ENCODE measurements at regions not wholly inside any gene's neighbourhood (a gene's known extent, or its start where the extent isn't known, plus 50 kb on each side); places are given as distances from the start of the nearest gene placed in this dataset.

DNA sequence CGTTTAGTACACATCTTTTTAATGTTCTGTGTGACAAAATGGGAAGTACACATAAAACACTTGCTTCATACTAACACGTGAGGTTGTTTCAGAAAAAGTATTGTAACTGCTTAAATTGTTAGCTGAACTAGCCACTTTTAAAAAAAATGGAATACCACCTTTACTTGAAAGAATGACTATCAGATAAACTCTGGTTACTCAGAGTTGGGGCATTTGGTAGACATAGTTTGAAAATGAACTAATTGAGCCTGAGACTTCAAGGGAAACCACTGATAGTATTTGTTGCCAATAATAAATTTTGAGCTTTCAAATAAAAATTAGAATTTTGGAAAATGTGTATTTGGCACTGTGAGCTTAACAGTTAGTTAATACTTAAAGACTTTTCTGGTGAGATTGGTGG lies 103.0 kb upstream of the FBXO11 start:
- TF ChIP-seq, protein P1, sequence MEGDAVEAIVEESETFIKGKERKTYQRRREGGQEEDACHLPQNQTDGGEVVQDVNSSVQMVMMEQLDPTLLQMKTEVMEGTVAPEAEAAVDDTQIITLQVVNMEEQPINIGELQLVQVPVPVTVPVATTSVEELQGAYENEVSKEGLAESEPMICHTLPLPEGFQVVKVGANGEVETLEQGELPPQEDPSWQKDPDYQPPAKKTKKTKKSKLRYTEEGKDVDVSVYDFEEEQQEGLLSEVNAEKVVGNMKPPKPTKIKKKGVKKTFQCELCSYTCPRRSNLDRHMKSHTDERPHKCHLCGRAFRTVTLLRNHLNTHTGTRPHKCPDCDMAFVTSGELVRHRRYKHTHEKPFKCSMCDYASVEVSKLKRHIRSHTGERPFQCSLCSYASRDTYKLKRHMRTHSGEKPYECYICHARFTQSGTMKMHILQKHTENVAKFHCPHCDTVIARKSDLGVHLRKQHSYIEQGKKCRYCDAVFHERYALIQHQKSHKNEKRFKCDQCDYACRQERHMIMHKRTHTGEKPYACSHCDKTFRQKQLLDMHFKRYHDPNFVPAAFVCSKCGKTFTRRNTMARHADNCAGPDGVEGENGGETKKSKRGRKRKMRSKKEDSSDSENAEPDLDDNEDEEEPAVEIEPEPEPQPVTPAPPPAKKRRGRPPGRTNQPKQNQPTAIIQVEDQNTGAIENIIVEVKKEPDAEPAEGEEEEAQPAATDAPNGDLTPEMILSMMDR (optimal IDR thresholded peaks at IDR 0.05 in 1 of 3, IDR thresholded peaks at IDR 0.05 in 1 of 3, conservative IDR thresholded peaks at IDR 0.05 in 1 of 3; ENCODE audit: extremely low read depth in 1 of 3, insufficient read depth in 2 of 3, low read length in 3 of 3) = no peak
- no peak for TF ChIP-seq EZH2 (IDR thresholded peaks at IDR 0.05; ENCODE audit: low read length)
- Histone ChIP-seq H3K79me2 (ENCODE audit: control insufficient read depth, insufficient read depth, low read length) (no peaks in the 10 kb centered on the region), H4K20me1 (ENCODE audit: control insufficient read depth, extremely low read depth, insufficient read depth, low read length) (no peaks in the 10 kb centered on the region), H3K4me1 (ENCODE audit: control insufficient read depth, extremely low read depth, insufficient read depth, low read length) (no peaks in the 10 kb centered on the region), H3K4me3 (ENCODE audit: control insufficient read depth in 2 of 3, extremely low read depth in 1 of 3, insufficient read depth in 2 of 3, low read depth in 1 of 3, low read length in 3 of 3) (no peak overlapping the region), H3K9me3 (ENCODE audit: control insufficient read depth, low read depth, low read length) (no peaks in the 10 kb centered on the region), H3K9ac (ENCODE audit: control insufficient read depth, extremely low read depth, insufficient read depth, low read length) (no peak overlapping the region), H3K4me2 (ENCODE audit: control insufficient read depth, extremely low read depth, insufficient read depth, low read depth, low read length) (no peak overlapping the region), H3K36me3 (ENCODE audit: control insufficient read depth in 2 of 2, extremely low read depth in 1 of 2, insufficient read depth in 2 of 2, low read length in 2 of 2) (no peaks in the 10 kb centered on the region), H3K27me3 (ENCODE audit: control insufficient read depth, extremely low read depth, insufficient read depth, low read length) (peaks cover 4% of the 10 kb centered on the region), H2AFZ (ENCODE audit: control insufficient read depth, low read length) (no peak overlapping the region), H3K27ac (ENCODE audit: control insufficient read depth, insufficient read depth, low read length) (no peak overlapping the region), H3K9me1 (ENCODE audit: control insufficient read depth, extremely low read depth, insufficient read depth, low read length) (no peaks in the 10 kb centered on the region)
- DNase-seq (ENCODE audit: low read depth, low spot score) (no peak), FAIRE-seq (no peak)
- dilution Hi-C loops (cut with MboI; ENCODE audit: extremely low pct_ligation_motif_present, low sequenced_read_pairs) = no loop called here

DNA sequence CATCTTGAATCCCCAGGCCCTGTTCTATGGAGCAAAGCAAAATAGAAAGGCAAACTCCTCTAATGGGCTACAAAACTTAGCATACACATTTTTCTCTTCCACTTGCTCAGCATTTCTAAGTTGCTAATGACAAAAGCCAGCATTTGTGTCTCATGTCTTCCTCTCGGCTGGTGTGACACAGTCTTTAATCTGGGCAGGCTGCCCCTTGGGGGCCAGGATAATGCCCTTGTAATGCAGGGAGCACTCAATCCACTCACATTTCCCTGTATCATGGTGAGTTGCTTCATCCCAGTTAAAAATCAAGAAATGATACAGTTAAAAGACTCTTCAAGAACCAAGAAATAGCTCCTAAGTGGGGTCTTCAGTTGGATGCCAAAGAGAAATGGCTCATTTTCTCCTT lies 109.1 kb upstream of the FBXO11 start:
- H3K9me3 ChIP-seq (ENCODE audit: control insufficient read depth, low read depth, low read length) = no peaks in the 10 kb centered on the region
- dilution Hi-C loops (cut with MboI; ENCODE audit: extremely low pct_ligation_motif_present, low sequenced_read_pairs) = no loop called here
- DNase-seq (ENCODE audit: low read depth, low spot score) (no peak), FAIRE-seq (no peak)
- no peaks in the 10 kb centered on the region for H4K20me1 ChIP-seq (ENCODE audit: control insufficient read depth, extremely low read depth, insufficient read depth, low read length)
- no peaks in the 10 kb centered on the region for H3K9me1 ChIP-seq (ENCODE audit: control insufficient read depth, extremely low read depth, insufficient read depth, low read length)
- no peak overlapping the region for H3K9ac ChIP-seq (ENCODE audit: control insufficient read depth, extremely low read depth, insufficient read depth, low read length)
- no peak overlapping the region for H3K27ac ChIP-seq (ENCODE audit: control insufficient read depth, insufficient read depth, low read length)
- H3K79me2 ChIP-seq (ENCODE audit: control insufficient read depth, insufficient read depth, low read length) = no peaks in the 10 kb centered on the region
- H2AFZ ChIP-seq (ENCODE audit: control insufficient read depth, low read length) = no peak overlapping the region
- H3K4me2 ChIP-seq (ENCODE audit: control insufficient read depth, extremely low read depth, insufficient read depth, low read depth, low read length) = no peak overlapping the region
- H3K4me3 ChIP-seq (ENCODE audit: control insufficient read depth in 2 of 3, extremely low read depth in 1 of 3, insufficient read depth in 2 of 3, low read depth in 1 of 3, low read length in 3 of 3) = no peak overlapping the region
- H3K36me3 ChIP-seq (ENCODE audit: control insufficient read depth in 2 of 2, extremely low read depth in 1 of 2, insufficient read depth in 2 of 2, low read length in 2 of 2) = no peaks in the 10 kb centered on the region
- H3K4me1 ChIP-seq (ENCODE audit: control insufficient read depth, extremely low read depth, insufficient read depth, low read length) = no peaks in the 10 kb centered on the region
- no peaks in the 10 kb centered on the region for H3K27me3 ChIP-seq (ENCODE audit: control insufficient read depth, extremely low read depth, insufficient read depth, low read length)
- TF ChIP-seq EZH2 (IDR thresholded peaks at IDR 0.05; ENCODE audit: low read length) = no peak
- TF ChIP-seq, protein P1 (optimal IDR thresholded peaks at IDR 0.05 in 1 of 3, IDR thresholded peaks at IDR 0.05 in 1 of 3, conservative IDR thresholded peaks at IDR 0.05 in 1 of 3; ENCODE audit: extremely low read depth in 1 of 3, insufficient read depth in 2 of 3, low read length in 3 of 3) = no peak
